ENCODE measurements at regions not wholly inside any gene's neighbourhood (a gene's known extent, or its start where the extent isn't known, plus 50 kb on each side); places are given as distances from the start of the nearest gene placed in this dataset.

DNA sequence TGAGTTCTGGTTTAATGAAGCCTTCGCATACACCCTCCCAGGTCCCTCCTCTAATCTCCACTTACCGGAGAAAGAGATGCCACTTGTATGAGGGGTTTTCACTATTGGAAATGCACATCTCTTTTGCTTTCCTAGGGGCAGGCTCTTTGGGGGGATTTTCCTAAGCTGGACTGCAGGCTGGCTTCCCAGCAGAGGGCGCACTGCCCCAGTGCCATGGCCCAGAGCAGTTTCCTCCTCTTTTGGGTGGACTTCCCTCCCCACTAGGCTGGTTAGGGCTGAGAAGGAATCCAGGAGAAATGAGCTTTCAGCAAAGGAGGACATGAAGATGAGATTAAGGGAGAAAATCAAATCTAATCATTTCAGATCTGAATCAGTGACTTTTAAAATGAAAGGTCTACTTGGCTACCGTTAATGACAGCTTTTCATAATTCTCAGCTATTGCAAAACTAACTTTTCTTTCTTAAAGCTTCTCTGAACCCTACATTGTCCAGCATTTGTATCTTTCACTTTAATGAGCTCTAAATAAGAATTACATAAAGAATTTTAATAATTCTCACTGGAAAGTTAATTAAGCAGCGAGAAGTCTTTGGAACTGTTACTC lies 784.1 kb upstream of the FANCL start:
- TF ChIP-seq, protein P1, sequence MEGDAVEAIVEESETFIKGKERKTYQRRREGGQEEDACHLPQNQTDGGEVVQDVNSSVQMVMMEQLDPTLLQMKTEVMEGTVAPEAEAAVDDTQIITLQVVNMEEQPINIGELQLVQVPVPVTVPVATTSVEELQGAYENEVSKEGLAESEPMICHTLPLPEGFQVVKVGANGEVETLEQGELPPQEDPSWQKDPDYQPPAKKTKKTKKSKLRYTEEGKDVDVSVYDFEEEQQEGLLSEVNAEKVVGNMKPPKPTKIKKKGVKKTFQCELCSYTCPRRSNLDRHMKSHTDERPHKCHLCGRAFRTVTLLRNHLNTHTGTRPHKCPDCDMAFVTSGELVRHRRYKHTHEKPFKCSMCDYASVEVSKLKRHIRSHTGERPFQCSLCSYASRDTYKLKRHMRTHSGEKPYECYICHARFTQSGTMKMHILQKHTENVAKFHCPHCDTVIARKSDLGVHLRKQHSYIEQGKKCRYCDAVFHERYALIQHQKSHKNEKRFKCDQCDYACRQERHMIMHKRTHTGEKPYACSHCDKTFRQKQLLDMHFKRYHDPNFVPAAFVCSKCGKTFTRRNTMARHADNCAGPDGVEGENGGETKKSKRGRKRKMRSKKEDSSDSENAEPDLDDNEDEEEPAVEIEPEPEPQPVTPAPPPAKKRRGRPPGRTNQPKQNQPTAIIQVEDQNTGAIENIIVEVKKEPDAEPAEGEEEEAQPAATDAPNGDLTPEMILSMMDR (IDR thresholded peaks at IDR 0.05) = peak; percentile 85
- H3K9me3 Mint-ChIP-seq = no peaks in the 10 kb centered on the region
- DNase-seq = no peak
- H3K27me3 Mint-ChIP-seq (ENCODE audit: insufficient read depth) = peaks cover 3% of the 10 kb centered on the region; the same call in 1 of the 2 replicates
- no peak overlapping the region for H3K4me3 Mint-ChIP-seq
- H3K27ac Mint-ChIP-seq = no peak overlapping the region
- no peaks in the 10 kb centered on the region for H3K36me3 Mint-ChIP-seq (ENCODE audit: low read depth)
- no peaks in the 10 kb centered on the region for H3K4me1 Mint-ChIP-seq (ENCODE audit: low read depth)

DNA sequence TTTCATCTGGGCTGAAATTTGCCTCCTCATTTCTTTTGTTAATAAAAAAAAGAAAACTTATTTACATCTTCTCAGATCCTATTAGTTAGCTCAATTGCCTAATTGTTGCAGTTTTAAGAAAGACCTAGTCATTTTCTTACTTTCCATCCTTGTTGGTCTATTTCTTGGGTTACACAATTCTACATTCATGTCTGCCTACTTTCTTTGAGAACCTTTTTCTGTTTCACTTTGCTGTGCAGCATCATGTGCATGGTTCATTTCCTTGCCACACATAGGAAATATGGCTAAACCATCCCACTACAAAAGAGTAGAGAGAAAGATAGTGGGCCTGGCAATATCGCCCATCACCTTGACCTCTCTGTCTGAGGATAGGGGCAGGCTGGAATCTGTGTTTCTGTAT lies 780.7 kb upstream of the FANCL start:
- Mint-ChIP-seq H3K27ac (no peak overlapping the region), H3K4me3 (no peak overlapping the region), H3K36me3 (ENCODE audit: low read depth) (no peaks in the 10 kb centered on the region), H3K27me3 (ENCODE audit: insufficient read depth) (no peaks in the 10 kb centered on the region; the same call in 1 of the 2 replicates), H3K9me3 (no peaks in the 10 kb centered on the region), H3K4me1 (ENCODE audit: low read depth) (no peaks in the 10 kb centered on the region)
- DNase-seq = no peak
- TF ChIP-seq, protein P1 (IDR thresholded peaks at IDR 0.05) = no peak

DNA sequence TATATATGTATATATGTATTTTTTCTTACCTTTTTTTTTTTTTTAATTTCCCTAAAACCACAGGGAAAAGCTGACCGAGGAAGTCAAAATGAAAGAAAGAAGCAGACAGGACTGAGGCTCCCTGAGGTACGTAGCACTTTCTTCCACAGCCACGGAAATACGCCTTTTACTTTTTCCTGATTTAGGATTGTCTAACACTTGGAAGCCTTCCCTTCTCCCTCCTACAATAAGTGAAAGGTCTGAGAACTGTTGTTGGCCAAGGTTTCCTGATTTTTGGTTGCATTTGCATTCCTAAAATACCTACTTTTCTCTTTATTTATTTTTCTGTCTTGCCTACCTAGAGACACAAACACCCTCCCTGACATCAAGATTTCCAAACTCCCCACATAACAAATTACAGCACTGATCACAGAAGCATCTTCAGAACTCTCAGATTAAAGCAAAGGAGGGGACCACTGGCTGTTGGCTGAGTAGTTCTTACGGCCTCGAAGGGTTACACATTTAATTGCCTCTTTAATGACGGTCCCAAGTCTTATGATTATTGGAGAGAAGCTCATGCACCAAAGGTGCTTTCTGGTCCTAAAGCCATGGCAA lies 778.5 kb upstream of the FANCL start:
- Mint-ChIP-seq H3K9me3 (no peaks in the 10 kb centered on the region), H3K27me3 (ENCODE audit: insufficient read depth) (peaks cover 1% of the 10 kb centered on the region; the same call in 1 of the 2 replicates), H3K36me3 (ENCODE audit: low read depth) (no peaks in the 10 kb centered on the region), H3K4me3 (no peak overlapping the region), H3K4me1 (ENCODE audit: low read depth) (no peaks in the 10 kb centered on the region), H3K27ac (no peak overlapping the region)
- no peak for DNase-seq
- TF ChIP-seq, protein P1 (IDR thresholded peaks at IDR 0.05) = no peak

DNA sequence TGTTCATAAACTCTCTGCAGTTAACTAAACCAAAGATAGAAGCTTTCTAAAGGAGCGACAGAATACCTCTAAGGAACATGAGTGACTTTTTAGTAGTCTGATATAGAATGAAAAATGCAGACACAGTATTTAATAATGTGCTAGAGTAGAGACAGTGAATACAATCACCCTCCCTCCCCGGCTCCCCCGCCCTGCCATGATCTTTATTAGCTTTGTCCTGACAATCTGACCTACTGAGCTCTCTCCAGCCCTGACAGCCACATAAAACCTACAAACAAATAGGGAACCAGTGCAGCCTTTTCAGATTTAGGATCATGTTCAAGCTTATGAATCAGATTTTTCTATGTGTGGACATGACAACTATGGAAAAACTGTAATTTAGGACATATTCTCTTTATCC lies 777.6 kb upstream of the FANCL start:
- DNase-seq = no peak
- Mint-ChIP-seq H3K27me3 (ENCODE audit: insufficient read depth) (peaks cover 5% of the 10 kb centered on the region; the same call in 1 of the 2 replicates), H3K36me3 (ENCODE audit: low read depth) (no peaks in the 10 kb centered on the region), H3K4me1 (ENCODE audit: low read depth) (no peaks in the 10 kb centered on the region), H3K9me3 (no peaks in the 10 kb centered on the region), H3K27ac (no peak overlapping the region), H3K4me3 (no peak overlapping the region)
- TF ChIP-seq, protein P1 (IDR thresholded peaks at IDR 0.05) = no peak

DNA sequence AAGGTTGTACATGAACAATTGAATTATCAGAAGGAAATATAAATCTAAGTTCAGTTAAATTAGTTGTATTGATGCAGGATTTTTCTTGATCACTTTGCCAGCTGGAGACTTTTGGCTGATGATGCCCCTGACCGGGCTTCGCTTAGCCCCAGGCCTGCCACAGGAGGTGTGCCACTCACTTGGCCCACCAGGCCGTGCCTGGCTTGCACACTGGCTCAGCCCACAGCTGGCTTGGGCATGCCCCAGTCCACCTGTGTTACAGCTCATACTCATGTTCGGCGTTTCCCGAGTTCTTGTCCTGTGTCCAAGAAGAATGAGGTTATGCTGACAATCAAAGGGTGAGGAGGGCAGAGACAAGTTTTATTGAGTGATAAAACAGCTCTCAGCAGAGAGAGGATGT lies 773.9 kb upstream of the FANCL start:
- Mint-ChIP-seq H3K27me3 (ENCODE audit: insufficient read depth) (peaks cover 5% of the 10 kb centered on the region), H3K27ac (no peak overlapping the region), H3K36me3 (ENCODE audit: low read depth) (no peaks in the 10 kb centered on the region), H3K9me3 (no peaks in the 10 kb centered on the region), H3K4me1 (ENCODE audit: low read depth) (no peaks in the 10 kb centered on the region), H3K4me3 (no peak overlapping the region)
- TF ChIP-seq, protein P1 (IDR thresholded peaks at IDR 0.05) = no peak
- no peak for DNase-seq

All from HFFc6 (cell line).